ENCODE measurements at regions not wholly inside any gene's neighbourhood (a gene's known extent, or its start where the extent isn't known, plus 50 kb on each side); places are given as distances from the start of the nearest gene placed in this dataset.

DNA sequence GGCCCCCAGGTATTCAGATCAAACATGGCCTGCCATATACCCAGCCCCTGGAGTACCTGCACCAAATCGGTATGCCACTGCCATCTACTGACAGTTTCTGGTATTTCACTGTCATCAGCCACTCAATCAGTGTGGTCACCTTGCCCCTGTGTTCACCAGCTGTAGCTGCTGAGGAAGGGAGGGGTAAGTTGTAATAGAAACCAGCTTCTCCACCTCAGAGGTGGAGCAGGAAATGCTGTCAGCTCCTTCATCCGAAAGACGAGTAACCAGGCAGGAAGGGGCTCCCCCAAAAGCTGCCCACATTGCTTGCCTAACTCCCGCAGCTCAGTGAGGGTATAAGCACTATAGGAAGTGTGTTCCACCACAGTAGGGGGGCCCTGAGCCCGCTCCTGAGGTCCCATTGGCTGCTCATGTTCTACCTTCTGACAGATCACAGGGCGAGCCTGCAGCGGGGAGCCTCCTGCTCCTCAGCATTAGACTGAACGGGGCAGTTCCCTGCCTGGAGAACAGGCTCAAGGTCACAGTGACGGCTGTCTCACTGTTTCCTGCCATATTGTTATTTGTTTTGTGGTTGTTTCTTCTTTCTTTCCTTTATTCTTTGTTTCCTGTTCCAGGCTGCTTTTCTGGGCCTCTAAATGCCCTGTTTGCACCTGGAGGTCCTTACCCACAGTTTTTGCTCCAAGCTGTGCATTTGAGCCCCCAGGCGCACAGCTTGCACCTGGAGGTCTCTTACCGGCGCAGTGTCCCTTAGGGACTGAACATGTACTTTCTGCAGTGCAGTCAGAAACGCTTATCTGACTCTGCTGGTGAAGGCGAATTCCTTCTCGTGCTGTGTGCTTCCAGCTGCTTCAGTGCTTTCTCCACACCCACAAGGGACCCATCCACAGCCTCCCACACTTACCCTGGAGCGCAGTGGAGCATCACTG is 1638.3 kb downstream of the MRPL39 start:
- no peaks in the 10 kb centered on the region for H3K36me3 ChIP-seq
- no peak overlapping the region for H3K27ac ChIP-seq
- no peak overlapping the region for H3K4me3 ChIP-seq
- TF ChIP-seq, protein P1, sequence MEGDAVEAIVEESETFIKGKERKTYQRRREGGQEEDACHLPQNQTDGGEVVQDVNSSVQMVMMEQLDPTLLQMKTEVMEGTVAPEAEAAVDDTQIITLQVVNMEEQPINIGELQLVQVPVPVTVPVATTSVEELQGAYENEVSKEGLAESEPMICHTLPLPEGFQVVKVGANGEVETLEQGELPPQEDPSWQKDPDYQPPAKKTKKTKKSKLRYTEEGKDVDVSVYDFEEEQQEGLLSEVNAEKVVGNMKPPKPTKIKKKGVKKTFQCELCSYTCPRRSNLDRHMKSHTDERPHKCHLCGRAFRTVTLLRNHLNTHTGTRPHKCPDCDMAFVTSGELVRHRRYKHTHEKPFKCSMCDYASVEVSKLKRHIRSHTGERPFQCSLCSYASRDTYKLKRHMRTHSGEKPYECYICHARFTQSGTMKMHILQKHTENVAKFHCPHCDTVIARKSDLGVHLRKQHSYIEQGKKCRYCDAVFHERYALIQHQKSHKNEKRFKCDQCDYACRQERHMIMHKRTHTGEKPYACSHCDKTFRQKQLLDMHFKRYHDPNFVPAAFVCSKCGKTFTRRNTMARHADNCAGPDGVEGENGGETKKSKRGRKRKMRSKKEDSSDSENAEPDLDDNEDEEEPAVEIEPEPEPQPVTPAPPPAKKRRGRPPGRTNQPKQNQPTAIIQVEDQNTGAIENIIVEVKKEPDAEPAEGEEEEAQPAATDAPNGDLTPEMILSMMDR (IDR thresholded peaks at IDR 0.05): peak; percentile 56
- no peaks in the 10 kb centered on the region for H3K4me1 ChIP-seq
- ATAC-seq (peak; percentile 87), DNase-seq (no peak)
- H3K9me3 ChIP-seq: no peaks in the 10 kb centered on the region
- no peaks in the 10 kb centered on the region for H3K27me3 ChIP-seq
- intact Hi-C loops (cut with DNase I): no loop called here

DNA sequence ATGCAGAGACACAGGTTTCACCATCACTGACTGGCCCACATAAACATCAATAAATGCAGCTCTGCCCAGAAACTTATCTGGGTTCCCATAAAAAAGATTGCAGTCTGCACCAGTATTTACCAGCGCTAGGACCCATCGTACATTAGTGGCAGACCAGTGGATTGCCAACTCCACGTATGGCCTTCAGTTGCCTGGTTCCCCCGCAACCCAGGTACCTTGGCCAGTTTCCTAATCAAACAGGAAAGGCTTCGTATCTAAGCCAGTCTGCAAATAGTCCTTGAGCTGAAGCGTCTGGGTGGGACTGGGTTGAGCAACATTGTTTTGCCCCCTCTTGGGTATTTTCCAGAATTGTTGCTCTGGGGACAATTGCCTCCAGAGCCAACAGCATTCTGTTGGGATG is 1639.3 kb downstream of the MRPL39 start:
- Histone ChIP-seq H3K36me3 (no peaks in the 10 kb centered on the region), H3K4me3 (no peak overlapping the region), H3K27ac (no peak overlapping the region), H3K4me1 (no peaks in the 10 kb centered on the region), H3K9me3 (no peaks in the 10 kb centered on the region), H3K27me3 (no peaks in the 10 kb centered on the region)
- TF ChIP-seq, protein P1 (IDR thresholded peaks at IDR 0.05): no peak
- DNase-seq (no peak), ATAC-seq (peak; percentile 9)
- intact Hi-C loops (cut with DNase I): no loop called here

DNA sequence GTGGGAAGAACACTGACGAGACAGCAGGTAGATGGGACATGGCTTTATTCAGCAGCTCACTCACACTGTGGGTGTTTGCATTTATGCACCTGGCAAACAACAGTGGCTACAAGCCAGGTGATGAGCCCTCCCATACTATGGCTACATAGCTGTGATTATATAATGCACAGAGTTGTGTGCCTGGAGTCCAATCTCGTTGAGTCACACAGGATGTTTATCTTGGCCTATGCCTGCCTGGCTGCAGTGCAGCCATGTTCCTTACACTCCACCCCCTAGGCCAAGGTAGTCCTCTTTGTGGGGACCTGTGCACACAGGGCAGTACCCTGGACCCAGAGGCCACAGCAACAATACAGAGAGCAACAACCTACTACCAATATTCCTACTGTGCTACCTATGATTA is 1643.8 kb downstream of the MRPL39 start:
- Histone ChIP-seq H3K4me3 (no peak overlapping the region), H3K9me3 (no peaks in the 10 kb centered on the region), H3K27ac (no peak overlapping the region), H3K27me3 (no peaks in the 10 kb centered on the region), H3K36me3 (no peaks in the 10 kb centered on the region), H3K4me1 (no peaks in the 10 kb centered on the region)
- DNase-seq: no peak
- no peak for ATAC-seq
- intact Hi-C loops (cut with DNase I): no loop called here
- TF ChIP-seq, protein P1 (IDR thresholded peaks at IDR 0.05): no peak

DNA sequence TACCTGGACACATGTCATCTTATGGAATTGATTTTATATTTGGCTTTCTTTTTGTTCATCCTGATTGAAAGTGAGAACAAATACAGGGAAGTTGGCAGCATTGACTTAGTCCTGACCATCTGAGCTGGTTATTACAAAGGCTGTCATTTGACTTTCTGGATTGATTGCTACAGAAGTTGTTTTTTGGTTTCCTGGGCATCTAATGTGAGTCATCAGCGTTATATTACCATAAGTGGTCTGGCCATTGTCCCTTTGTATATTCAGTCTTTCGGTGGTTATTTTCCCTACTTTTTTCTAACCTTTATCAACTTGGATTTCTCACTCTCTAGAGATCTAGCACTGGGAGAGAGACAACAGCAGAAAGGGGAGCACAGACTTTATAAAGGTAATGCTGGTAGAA is 1646.5 kb downstream of the MRPL39 start:
- H3K36me3 ChIP-seq: no peaks in the 10 kb centered on the region
- ATAC-seq (no peak), DNase-seq (no peak)
- H3K9me3 ChIP-seq: no peaks in the 10 kb centered on the region
- intact Hi-C loops (cut with DNase I): no loop called here
- TF ChIP-seq, protein P1 (IDR thresholded peaks at IDR 0.05): no peak
- H3K4me3 ChIP-seq: no peak overlapping the region
- H3K27ac ChIP-seq: no peak overlapping the region
- no peaks in the 10 kb centered on the region for H3K27me3 ChIP-seq
- no peaks in the 10 kb centered on the region for H3K4me1 ChIP-seq

DNA sequence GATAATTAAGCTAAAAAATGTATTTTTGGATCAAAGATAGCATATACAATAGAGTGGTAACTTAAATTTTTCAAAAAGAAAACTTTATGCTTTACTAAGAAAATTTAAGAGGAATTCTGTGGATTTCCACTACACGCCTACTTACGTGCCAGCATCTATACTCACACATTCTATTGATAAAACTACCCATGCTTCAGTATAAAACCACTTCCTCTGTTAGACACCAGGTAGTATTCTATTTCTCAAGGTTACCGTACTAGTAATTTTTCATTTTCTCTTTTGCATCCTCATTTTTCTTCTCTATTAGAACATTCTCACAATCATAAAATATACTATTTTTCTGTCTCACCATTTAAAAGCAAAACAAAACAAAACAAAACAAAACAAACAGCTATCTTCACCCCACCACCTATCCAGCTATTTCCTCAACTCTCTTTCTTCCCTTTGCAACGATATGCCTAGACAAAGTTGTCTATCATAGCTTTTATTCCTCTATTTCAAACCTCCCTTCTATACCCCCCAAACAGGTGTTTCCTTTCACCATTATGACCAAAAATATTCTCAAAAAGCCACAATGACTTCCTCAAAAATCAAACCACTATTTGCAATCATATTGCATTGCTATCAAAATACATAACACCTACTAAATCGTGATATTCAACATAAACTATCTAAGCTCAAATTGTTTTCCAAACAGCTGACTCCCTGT is 1652.0 kb downstream of the MRPL39 start:
- ATAC-seq (no peak), DNase-seq (no peak)
- no peaks in the 10 kb centered on the region for H3K36me3 ChIP-seq
- no peaks in the 10 kb centered on the region for H3K9me3 ChIP-seq
- peaks cover 6% of the 10 kb centered on the region for H3K27me3 ChIP-seq
- H3K4me1 ChIP-seq: no peaks in the 10 kb centered on the region
- TF ChIP-seq, protein P1 (IDR thresholded peaks at IDR 0.05): no peak
- H3K27ac ChIP-seq: no peak overlapping the region
- H3K4me3 ChIP-seq: no peak overlapping the region
- intact Hi-C loops (cut with DNase I): no loop called here
